Lower leg skin (tissue), 4 donors: ENCODE measurements at regions not wholly inside any gene's neighbourhood (a gene's known extent, or its start where the extent isn't known, plus 50 kb on each side); places are given as distances from the start of the nearest gene placed in this dataset.
"Not testable (repeated sequence)": the region's sequence is repeated elsewhere in the genome, so short reads cannot be mapped to it uniquely, and the experiment has no call there.

ENCODE experiments used
- DNase-seq, 2 donors: peaks; one replicate each; pipeline ENCODE4 v3.0.0-alpha.2; 2019; ENCODE audit warnings: low spot score in 2 of 2
- H3K4me3 ChIP-seq: fragments of 200-600 bp; sonication (generic); 2 replicates; pipeline ENCODE4 v1.5.1; 2017; ENCODE audit warnings: mild to moderate bottlenecking, low read depth; ENCODE audit not compliant: poor library complexity, severe bottlenecking
- CTCF ChIP-seq, 3 donors: fragments of 450-650 bp; IDR thresholded peaks; one replicate each; pipeline ENCODE4 v1.5.1; 2016; ENCODE audit warnings: antibody characterized with exemption in 3 of 3, mild to moderate bottlenecking in 3 of 3, moderate library complexity in 2 of 3
- POLR2A ChIP-seq, 2 donors: fragments of 450-650 bp; IDR thresholded peaks; one replicate each; pipeline ENCODE4 v1.6.1; 2016 to 2017; ENCODE audit warnings: antibody characterized with exemption in 2 of 2, mild to moderate bottlenecking in 1 of 2, moderate library complexity in 1 of 2
- WGBS, 2 donors: methylation state at CpG; one replicate each; pipeline ENCODE4 v1.1.5; 2018; 5-methylcytosine and 5-hydroxymethylcytosine counted together
- intact Hi-C: fragments of 100-400 bp; cut with DNase I; formaldehyde crosslinking; loops from one replicate; pipeline ENCODE4 v1.15.0; 2023; ENCODE audit warnings: low total_unique reads

- intact Hi-C loops = no loop called here
- no peak for DNase-seq
- H3K4me3 ChIP-seq = no peak overlapping the region
- 81 to 88% methylated on average over 8 of the region's 8 CpGs for WGBS, 2 donors
- no peak for TF ChIP-seq CTCF (IDR thresholded peaks at IDR 0.05)
- no peak for TF ChIP-seq POLR2A (IDR thresholded peaks at IDR 0.05)
Measured at GRCh38 chr20:47974234-47974878, 189.1 kb upstream of the SULF2 start.

GRCh38 chr20:47973519-47974233, 188.4 kb upstream of the SULF2 start:
- WGBS, 2 donors = 71 to 80% methylated on average over 24 to 26 of the region's 26 CpGs
- no peak for DNase-seq

GRCh38 chr20:47972916-47973309, 187.6 kb upstream of the SULF2 start:
- intact Hi-C loops = no loop called here
- TF ChIP-seq POLR2A (IDR thresholded peaks at IDR 0.05) (no peak), CTCF (IDR thresholded peaks at IDR 0.05) (no peak)
- 75 to 77% methylated on average over 17 of the region's 17 CpGs for WGBS, 2 donors
- H3K4me3 ChIP-seq = no peak overlapping the region
- DNase-seq = no peak

More at GRCh38 chr20:47973519-47974233, 188.4 kb upstream of the SULF2 start:
- TF ChIP-seq POLR2A (IDR thresholded peaks at IDR 0.05) (no peak), CTCF (IDR thresholded peaks at IDR 0.05) (no peak)
- intact Hi-C loops = no loop called here
- no peak overlapping the region for H3K4me3 ChIP-seq

GRCh38 chr20:47972297-47972915, 187.1 kb upstream of the SULF2 start:
- H3K4me3 ChIP-seq, intact Hi-C loops, DNase-seq: not testable (repeated sequence)
- 40 to 48% methylated on average over 26 of the region's 26 CpGs for WGBS, 2 donors

- no peak overlapping the region for H3K4me3 ChIP-seq
- 89 to 90% methylated on average over 14 of the region's 14 CpGs for WGBS, 2 donors
- TF ChIP-seq CTCF (IDR thresholded peaks at IDR 0.05) = no peak
- TF ChIP-seq POLR2A (IDR thresholded peaks at IDR 0.05) = no peak
- DNase-seq = no peak
- intact Hi-C loops = no loop called here
Measured at GRCh38 chr20:47971058-47971791, 185.9 kb upstream of the SULF2 start.
